Kidney tubule cell (primary cell): ENCODE measurements at regions not wholly inside any gene's neighbourhood (a gene's known extent, or its start where the extent isn't known, plus 50 kb on each side); places are given as distances from the start of the nearest gene placed in this dataset.

Source experiments
- DNase-seq: peaks from one replicate; pipeline ENCODE4 v3.0.0-alpha.2; 2018; ENCODE audit warnings: low spot score

DNA sequence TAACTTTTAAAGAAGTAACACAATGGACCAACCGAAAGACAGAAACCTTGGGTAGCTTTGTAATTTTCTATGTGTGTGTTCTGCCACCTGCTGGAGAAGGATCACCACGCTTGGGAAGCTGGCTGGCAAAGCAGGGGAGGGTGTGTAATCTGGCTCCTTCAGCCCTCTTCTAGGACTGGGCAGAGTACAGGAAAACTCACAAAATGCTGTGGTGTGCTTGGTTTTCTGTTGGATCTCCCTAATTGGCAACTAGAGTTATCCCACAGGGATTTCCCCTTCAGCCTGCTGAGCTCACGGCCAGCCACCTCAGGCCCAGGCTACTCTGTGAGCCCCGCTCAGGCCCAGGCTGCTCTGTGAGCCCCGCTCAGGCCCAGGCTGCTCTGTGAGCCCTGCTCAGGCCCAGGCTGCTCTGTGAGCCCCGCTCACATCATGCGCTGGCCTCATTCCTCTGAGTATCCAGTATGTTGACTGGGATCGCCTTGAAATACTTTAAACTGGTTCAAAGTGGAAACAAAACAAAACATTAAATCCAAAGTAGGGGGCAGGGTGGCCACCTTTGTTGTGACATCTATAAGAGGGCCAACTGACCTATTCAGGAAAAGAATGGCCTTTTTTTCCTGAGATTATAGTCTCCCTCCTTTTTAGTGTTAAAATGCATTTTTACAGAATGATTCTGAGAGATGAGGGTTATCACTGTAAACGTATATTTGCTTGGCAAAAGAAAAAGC, 52.0 kb upstream of the RNU6-8 start:
- peak; percentile 74 for DNase-seq

DNA sequence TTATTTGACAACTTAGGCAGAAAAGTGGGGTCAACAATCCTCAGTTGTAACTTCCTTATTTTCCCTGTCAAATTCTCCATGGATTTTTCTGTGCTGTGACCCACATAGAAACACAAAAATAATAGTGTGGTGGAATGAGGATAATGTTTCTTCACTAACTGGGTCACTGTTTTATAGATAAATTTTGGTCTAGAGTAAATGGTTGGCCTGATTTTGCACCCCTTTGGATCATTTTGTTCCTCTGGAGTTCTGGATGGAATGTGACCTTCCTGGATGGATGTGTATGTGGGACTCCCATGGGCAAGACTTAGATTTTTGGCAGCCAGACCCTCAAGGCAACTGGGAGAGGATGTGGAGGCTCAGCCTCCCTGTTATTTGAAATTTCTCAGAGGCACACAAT, 52.7 kb upstream of the RNU6-8 start:
- DNase-seq, result no peak

GRCh38 chr14:32256576-32256975, 53.5 kb upstream of the RNU6-8 start:
- no peak for DNase-seq

GRCh38 chr14:32258336-32258993, 55.4 kb upstream of the RNU6-8 start:
- no peak for DNase-seq

- peak; percentile 79 for DNase-seq
Measured at GRCh38 chr14:32259368-32260013, 56.4 kb upstream of the RNU6-8 start.

DNA sequence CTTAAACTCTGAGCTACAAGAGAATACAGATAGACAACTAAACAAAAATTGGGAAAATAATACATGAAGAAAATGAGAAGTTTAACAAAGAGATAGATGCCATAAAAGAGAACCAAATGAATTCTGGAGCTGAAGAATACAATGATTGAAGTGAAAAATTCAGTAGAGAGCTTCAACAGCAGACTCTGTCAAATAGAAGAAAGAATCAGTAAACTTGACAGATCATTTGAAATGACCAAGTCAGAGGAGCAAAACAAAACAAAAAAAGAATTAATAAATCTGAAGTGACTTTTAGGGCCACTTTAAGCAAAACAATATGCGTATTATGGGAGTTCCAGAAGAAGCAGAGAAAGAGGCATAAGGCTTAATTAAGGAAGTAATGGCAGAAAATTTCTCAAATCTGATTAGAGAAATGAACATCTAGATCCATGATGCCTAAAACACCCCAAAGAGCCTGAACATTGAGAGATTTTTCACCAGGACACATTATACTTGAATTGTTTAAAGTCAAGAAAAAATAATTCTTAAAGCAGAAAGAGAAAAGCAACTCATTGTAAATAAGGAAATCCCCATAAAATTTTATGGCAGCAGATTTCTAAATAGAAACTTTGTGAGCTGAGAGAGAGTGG, 61.0 kb upstream of the RNU6-8 start:
- no peak for DNase-seq

DNA sequence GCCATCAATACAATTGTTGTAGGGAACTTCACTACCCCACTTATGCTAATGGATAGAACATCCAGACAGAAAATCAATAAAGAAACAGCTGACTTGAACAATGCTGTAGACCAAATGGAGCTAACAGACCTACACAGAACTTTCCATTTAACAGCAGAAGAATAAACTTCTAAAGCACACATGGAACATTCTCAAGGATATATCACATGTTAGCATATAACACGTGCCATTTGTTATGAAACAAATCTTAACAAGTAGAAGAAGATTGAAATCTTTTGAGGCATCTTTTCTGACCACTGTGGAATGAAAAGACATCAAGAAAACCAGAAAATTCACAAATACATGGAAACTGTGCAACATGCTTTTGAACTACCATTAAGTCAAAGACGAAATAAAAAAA, 62.5 kb upstream of the RNU6-8 start:
- no peak for DNase-seq

DNA sequence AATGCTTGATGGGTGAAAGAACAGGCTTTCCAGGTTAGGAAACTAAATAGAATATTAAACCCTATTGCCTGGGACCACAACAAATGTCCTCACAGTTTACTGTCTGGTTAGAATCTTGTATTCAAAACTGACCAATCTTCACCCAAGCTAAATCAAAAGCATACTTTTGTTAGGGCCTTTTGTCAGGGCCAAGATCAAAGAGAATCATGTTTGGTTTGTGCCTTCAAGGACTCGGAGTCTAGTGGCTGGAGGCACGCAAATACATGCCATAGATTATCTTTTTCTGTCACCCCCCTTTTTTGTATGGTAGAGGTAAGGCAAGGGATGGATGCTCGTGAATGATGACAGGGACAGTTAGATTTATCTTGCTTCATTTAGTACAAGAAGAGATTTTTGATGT, 51.1 kb upstream of the AKAP6 start:
- DNase-seq, result no peak
